H54 (cell line): ENCODE measurements at regions not wholly inside any gene's neighbourhood (a gene's known extent, or its start where the extent isn't known, plus 50 kb on each side); places are given as distances from the start of the nearest gene placed in this dataset.

ENCODE experiments used
- DNase-seq: peaks from one replicate; pipeline ENCODE4 v3.0.0; 2011; ENCODE audit warnings: low spot score, mixed read lengths; ENCODE audit not compliant: insufficient read length
- FAIRE-seq: peaks from 3 replicates; lab custom pipeline; 2011; peaks lifted over from hg19 to GRCh38; lab: Jason Lieb, UNC
- POLR2A ChIP-seq: IDR thresholded peaks from 2 replicates; pipeline ENCODE4 v1.6.1; 2011; ENCODE audit warnings: low read depth, mild to moderate bottlenecking, low read length

DNA sequence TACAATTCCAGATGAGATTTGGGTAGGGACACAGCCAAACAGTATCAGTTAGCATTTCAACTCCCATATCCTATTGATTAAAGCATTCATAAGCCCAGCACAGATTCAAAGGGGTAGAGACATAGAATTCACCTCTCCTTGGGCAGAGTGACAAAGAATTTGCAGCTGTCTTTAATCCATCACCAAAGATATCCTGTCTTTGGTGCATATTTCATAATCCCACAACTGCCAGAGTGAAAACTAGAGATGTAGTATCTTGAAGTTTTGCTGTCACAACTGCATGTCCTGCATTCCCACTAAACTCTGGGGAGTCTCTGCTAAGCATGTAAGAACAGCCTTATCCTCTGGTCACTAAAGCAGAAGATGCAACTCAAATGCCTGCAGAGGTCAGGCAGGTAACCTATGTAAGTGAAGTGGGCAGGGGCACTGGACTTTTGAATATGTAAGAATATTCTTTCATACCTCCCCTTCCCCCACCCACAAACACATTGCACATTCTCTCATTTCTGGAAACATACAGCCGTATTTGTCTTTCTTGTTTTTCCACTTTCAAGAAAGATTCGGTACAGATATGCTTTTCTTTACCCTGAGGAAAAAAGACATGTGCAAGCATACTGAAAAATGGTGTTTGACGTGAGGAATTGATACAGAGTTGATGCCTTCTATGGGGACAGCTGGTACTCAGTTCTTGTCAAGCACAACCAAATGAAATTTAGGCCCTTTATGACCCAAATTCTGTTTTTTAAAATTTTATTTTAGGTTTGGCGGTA lies 283.1 kb downstream of the SP3 start:
- no peak for TF ChIP-seq POLR2A
- FAIRE-seq (no peak), DNase-seq (no peak)

- FAIRE-seq, result no peak
- no peak for TF ChIP-seq POLR2A
- DNase-seq, result no peak
Observed at GRCh38 chr2:173684896-173685459, 280.2 kb downstream of the SP3 start.

DNA sequence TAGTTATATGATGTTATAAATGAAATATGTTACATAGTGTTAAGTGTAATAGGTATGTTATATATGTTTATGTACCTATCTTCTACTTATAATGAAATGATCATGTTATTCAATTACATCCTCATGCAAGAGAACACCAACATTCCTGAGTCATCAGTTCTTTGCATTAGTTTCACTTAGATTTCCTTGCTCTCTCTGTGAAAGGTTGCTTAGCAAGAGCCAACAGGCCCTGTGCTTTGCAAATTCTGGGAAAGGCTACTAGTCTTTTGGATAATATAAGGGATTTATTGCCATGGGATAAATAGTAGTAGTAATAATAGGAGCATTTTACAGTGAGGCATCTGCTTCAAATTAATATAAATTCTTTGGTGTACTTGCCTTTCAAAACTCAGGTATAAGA lies 274.8 kb downstream of the SP3 start:
- no peak for TF ChIP-seq POLR2A
- DNase-seq (no peak), FAIRE-seq (no peak)

- FAIRE-seq, result no peak
- no peak for TF ChIP-seq POLR2A
- DNase-seq, result no peak
Observed at GRCh38 chr2:173692068-173692467, 273.1 kb downstream of the SP3 start.

DNA sequence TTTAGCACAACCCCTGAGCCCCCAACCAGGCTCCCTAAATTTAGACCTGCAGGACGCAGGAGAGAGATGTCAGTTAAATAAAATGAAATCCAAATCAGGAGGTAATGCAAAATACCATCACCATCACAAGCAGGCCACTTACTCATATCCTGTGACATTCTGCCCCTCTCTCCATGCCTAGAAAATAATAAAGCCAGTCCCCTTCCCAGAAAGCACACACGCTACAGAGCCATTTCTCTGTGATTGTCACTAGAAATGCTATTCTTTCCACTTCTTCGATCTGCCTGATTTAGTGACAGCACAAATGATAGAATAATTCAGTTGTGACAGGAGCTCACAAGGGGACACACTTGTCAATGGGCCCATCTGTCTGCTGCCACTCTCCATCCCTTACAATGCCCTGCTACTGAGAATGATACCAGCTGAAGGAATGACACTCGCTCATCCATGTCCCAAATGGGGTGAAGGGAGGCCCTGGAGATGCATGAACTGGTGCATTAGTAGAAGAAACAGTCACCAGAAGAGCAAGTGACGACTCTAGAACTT lies 272.1 kb downstream of the SP3 start:
- DNase-seq, result no peak
- no peak for TF ChIP-seq POLR2A
- no peak for FAIRE-seq

DNA sequence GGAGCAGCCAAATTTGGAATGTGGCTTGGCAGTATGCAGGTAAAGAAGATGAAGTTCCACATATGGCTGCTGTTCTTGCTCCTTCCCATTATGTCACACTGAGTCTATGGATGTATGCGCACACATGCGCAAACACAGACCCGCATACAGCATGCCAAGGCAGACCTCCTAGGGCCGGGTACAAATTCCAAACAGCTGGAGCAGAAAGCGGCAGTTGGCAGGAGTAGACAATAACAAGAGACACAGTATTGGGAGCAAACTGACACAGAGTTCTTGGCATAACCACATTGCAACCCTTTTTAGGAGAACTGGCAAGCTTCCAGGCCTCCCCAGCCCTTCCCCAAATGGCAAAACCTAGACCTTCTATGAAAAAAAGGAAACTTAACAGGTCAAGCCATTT lies 268.9 kb downstream of the SP3 start:
- FAIRE-seq (no peak), DNase-seq (no peak)
- no peak for TF ChIP-seq POLR2A

DNA sequence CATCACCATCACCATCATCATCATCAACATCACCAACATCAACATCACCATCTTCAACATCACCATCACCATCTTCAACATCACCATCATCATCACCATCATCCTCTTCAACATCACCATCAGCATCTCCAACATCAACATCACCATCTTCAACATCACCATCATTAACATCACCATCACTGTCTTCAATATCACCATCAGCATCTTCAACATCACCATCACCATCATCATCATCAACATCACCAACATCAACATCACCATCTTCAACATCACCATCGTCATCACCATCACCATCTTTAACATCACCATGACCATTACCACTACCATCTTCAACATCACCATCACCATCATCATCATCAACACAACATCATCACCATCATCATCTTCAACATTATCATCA lies 267.2 kb downstream of the SP3 start:
- no peak for FAIRE-seq
- no peak for TF ChIP-seq POLR2A
- DNase-seq, result no peak

GRCh38 chr2:173705656-173706055 lies 259.5 kb downstream of the SP3 start:
- FAIRE-seq, result no peak
- no peak for DNase-seq
- TF ChIP-seq POLR2A, result no peak

- DNase-seq, result no peak
- TF ChIP-seq POLR2A, result no peak
- FAIRE-seq, result no peak
Observed at GRCh38 chr2:173706936-173707335, 258.2 kb downstream of the SP3 start.

- FAIRE-seq, result no peak
- no peak for TF ChIP-seq POLR2A
- DNase-seq, result no peak
Observed at GRCh38 chr2:173708806-173709205, 256.4 kb downstream of the SP3 start.

GRCh38 chr2:173711816-173712215 lies 253.4 kb downstream of the SP3 start:
- FAIRE-seq (no peak), DNase-seq (no peak)
- no peak for TF ChIP-seq POLR2A

DNA sequence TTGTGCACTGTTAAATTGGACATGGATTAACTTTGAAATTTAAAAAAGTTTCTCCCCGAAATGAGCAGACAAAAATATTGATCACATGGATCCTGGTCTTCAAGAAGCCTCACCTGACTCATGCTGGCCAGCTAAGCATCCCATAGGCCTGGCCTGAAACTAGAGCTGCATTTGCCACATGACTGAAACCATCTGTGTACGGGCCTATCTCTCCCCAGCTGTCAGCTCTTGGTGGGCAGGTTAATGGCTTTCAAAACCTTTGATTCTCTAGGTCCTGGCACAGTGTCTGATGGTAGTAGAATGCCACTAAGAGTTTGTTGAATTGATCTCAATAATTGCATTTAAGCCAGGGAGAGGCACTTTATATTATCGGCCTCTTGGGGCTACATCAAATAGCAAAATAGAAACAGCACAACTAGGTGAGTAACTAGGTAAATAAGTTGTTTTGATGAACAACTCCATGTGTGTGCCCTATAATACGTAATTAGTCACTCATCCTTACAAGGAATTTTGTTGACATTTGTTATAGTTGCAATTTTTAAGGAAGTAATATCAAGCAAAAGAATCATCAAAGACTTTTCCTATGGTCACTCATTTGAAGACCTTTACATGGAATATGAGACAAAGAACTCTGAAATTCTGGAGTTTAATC lies 251.1 kb downstream of the SP3 start:
- no peak for FAIRE-seq

DNA sequence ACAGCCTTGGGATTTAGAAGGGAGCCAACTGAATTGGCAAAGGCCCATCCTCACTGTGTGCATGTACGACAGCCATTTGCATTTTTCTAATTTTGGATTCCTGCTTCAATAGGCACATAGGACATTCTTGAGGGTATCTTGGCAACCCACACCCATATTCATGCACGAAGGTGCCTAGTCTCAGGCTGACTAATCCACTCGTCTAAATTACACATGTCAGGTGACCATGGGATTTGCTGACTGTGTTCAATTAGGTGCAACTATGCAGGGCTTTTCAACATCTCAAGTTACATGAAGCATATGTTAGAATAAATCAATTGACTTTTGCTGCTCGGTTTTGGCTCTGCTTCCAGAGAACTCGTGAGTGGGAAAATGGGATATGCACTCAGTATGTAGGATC lies 249.7 kb downstream of the SP3 start:
- DNase-seq, result no peak
- no peak for FAIRE-seq
- no peak for TF ChIP-seq POLR2A

More for the DNA sequence above, 251.1 kb downstream of the SP3 start:
- DNase-seq, result no peak
- no peak for TF ChIP-seq POLR2A

DNA sequence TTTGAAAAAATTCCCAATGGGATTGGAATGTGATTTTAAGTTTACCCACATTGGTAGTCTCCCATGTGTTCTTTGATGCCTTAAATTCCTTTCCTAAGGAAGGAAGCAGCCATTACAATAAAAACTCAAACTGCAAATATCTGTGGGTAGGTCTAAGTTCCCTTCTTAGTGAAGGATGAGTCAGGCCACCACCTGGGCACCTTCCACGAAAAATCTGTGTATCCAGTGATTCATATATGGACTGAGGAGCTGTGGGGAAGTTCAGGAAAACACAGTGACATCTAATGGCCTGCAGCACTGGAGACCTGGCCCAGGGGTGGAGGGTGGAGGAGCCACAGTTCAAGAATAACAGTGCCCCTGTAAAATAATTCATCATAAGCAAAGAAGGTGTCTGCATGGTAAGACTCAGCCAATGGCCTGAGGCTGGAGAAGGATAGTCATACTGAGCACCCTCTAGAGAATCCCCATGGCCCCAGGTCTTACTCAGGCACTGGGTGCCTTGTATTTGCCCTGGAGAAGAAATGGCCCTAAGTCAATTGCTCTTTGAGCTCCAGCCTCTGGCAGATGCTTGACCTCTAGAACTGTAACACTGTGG lies 248.6 kb downstream of the SP3 start:
- DNase-seq (no peak), FAIRE-seq (no peak)
- TF ChIP-seq POLR2A, result no peak
